ENCODE measurements at regions not wholly inside any gene's neighbourhood (a gene's known extent, or its start where the extent isn't known, plus 50 kb on each side); places are given as distances from the start of the nearest gene placed in this dataset.

DNA sequence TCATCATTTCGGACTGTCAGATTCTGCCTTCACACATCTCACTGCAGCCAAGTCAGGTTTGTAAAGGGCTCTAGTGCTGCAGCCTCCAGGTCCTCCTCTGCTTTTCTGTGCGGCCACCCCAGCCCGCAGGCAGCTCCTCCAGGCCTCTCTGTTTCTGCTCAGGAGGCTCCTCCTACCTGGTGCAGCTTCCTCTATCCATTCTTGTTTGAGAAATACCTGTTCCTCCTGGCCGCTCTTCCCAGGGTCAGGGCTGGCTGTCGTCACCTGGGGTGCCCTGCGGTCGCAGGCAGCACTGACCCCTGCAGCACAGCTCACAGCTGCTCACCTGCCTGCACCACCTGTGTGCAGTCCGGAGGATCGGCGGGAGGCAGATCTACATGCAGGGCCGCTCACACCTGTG, 387.7 kb upstream of the IRX4 start:
- TF ChIP-seq POLR2AphosphoS5 (IDR thresholded peaks at IDR 0.05), result no peak
- TF ChIP-seq CTCF (IDR thresholded peaks at IDR 0.05 in 8 of 11, conservative IDR thresholded peaks at IDR 0.05 in 3 of 11), result no peak

All from spleen (tissue), 7 donors.